GM12878 (cell line): ENCODE measurements at regions not wholly inside any gene's neighbourhood (a gene's known extent, or its start where the extent isn't known, plus 50 kb on each side); places are given as distances from the start of the nearest gene placed in this dataset.

Source experiments
- ATAC-seq: fragments of 200-7000 bp; cut with Tn5 transposase; 3 replicates; pipeline ENCODE4 v1.9.1; 2020; ENCODE audit warnings: mild to moderate bottlenecking, moderate library complexity
- BruUV-seq: library from RNA; stranded (reverse); fragments of 400-500 nt; replicated peaks from 2 replicates; lab custom pipeline; 2021; lab: Mats Ljungman, UMichigan
- CTCF ChIA-PET: fragments of 300-600 bp; sonication (Branson Sonifier 250); formaldehyde crosslinking; extraction: SDS; loops from one replicate; lab custom pipeline; 2021; ENCODE audit warnings: inconsistent platforms; lab: Yijun Ruan, JAX
- POLR2A ChIA-PET: fragments of 350-600 bp; formaldehyde crosslinking; extraction: SDS; loops from one replicate; lab custom pipeline; 2021; ENCODE audit warnings: inconsistent platforms; lab: Charles Lee
- RAD21 ChIA-PET: fragments of 300-600 bp; sonication (Branson Sonifier 250); formaldehyde crosslinking; loops from one replicate; lab custom pipeline; 2023; ENCODE audit warnings: antibody characterized with exemption; ENCODE audit not compliant: unreplicated experiment; lab: Charles Lee
- SMC1A ChIA-PET: fragments of 300-600 bp; sonication (Branson Sonifier 250); formaldehyde crosslinking; loops from one replicate; lab custom pipeline; 2023; ENCODE audit not compliant: unreplicated experiment, uncharacterized antibody; lab: Charles Lee
- DNase-seq: peaks from one replicate; pipeline ENCODE4 v3.0.0-alpha.2; 2011; ENCODE audit warnings: low read depth, low spot score
- FAIRE-seq: peaks from 3 replicates; lab custom pipeline; 2011; peaks lifted over from hg19 to GRCh38; lab: Jason Lieb, UNC
- H2AFZ ChIP-seq: 2 replicates; pipeline ENCODE4 v1.6.0; 2011; ENCODE audit warnings: low read depth, low read length, control low read depth; ENCODE audit not compliant: control insufficient read depth
- H3K27ac ChIP-seq: 2 replicates; pipeline ENCODE4 v1.5.1; 2011; ENCODE audit warnings: control low read depth; ENCODE audit not compliant: control insufficient read depth, insufficient read depth
- H3K27me3 ChIP-seq, 2 experiments: replicated peaks in 1 of 2; 2 replicates each; pipeline versions ENCODE4 v1.6.0 to v1.6.1; 2011; ENCODE audit warnings: low read length in 1 of 2; ENCODE audit not compliant: control insufficient read depth in 2 of 2, insufficient read depth in 2 of 2
- H3K36me3 ChIP-seq, 2 experiments: 2 replicates each; pipeline ENCODE4 v1.5.1; 2011; ENCODE audit warnings: low read length in 1 of 2; ENCODE audit not compliant: control insufficient read depth in 2 of 2, insufficient read depth in 2 of 2
- H3K4me1 ChIP-seq: 2 replicates; pipeline ENCODE4 v1.6.1; 2011; ENCODE audit warnings: mild to moderate bottlenecking, low read length, moderate library complexity, mixed read lengths; ENCODE audit not compliant: control insufficient read depth, insufficient read depth
- H3K4me2 ChIP-seq: 2 replicates; pipeline ENCODE4 v1.6.0; 2011; ENCODE audit warnings: control low read depth; ENCODE audit not compliant: control insufficient read depth, insufficient read depth
- H3K4me3 ChIP-seq: fragments of 200-600 bp; sonication (generic); 2 replicates; pipeline ENCODE4 v1.5.1; 2016
- H3K79me2 ChIP-seq: 2 replicates; pipeline ENCODE4 v1.6.0; 2011; ENCODE audit warnings: low read length; ENCODE audit not compliant: control insufficient read depth, insufficient read depth
- H3K9ac ChIP-seq: 2 replicates; pipeline ENCODE4 v1.8.0; 2011; ENCODE audit warnings: low read length, control low read depth, mixed read lengths; ENCODE audit not compliant: control insufficient read depth, insufficient read depth
- H3K9me3 ChIP-seq: replicated peaks from 3 replicates; pipeline ENCODE4 v1.5.1; 2011; ENCODE audit warnings: mild to moderate bottlenecking, low read length; ENCODE audit not compliant: control insufficient read depth, insufficient read depth
- H4K20me1 ChIP-seq: 2 replicates; pipeline ENCODE4 v1.6.0; 2011; ENCODE audit not compliant: control insufficient read depth, insufficient read depth
- CBX5 ChIP-seq: sonication (generic); IDR thresholded peaks from 2 replicates; pipeline ENCODE4 v1.6.1; 2016; ENCODE audit warnings: low read depth, moderate library complexity, mild to moderate bottlenecking, inconsistent platforms
- EZH2 ChIP-seq: IDR thresholded peaks from 2 replicates; pipeline ENCODE4 v1.6.1; 2012; ENCODE audit warnings: low read depth, mild to moderate bottlenecking, control low read depth, inconsistent platforms, low read length, borderline replicate concordance; ENCODE audit not compliant: control insufficient read depth
- KDM1A ChIP-seq: fragments of 200-600 bp; sonication (generic); IDR thresholded peaks from 2 replicates; pipeline ENCODE4 v1.6.1; 2016; ENCODE audit warnings: borderline replicate concordance
- MYB ChIP-seq: fragments of 150-350 bp; IDR thresholded peaks from 2 replicates; pipeline ENCODE4 v1.6.1; 2014; ENCODE audit warnings: mild to moderate bottlenecking, low read depth, low read length, borderline replicate concordance
- NR2C1 ChIP-seq: fragments of 450-650 bp; IDR thresholded peaks from 2 replicates; pipeline ENCODE4 v1.6.1; 2017; ENCODE audit warnings: antibody characterized with exemption, mild to moderate bottlenecking, moderate library complexity
- NRF1 ChIP-seq: conservative IDR thresholded peaks from 2 replicates; pipeline ENCODE4 v1.6.1; 2011; ENCODE audit warnings: mild to moderate bottlenecking, low read depth, low read length, improper control_type of control experiment
- POLR2A ChIP-seq: IDR thresholded peaks from 2 replicates; pipeline ENCODE4 v1.6.1; 2011; ENCODE audit warnings: low read depth, mild to moderate bottlenecking, low read length
- POLR2AphosphoS2 ChIP-seq: IDR thresholded peaks from 2 replicates; pipeline ENCODE4 v1.6.1; 2011; ENCODE audit warnings: low read depth, mild to moderate bottlenecking, low read length, improper control_type of control experiment, moderate library complexity
- RCOR1 ChIP-seq: conservative IDR thresholded peaks from 2 replicates; pipeline ENCODE4 v1.6.1; 2012; ENCODE audit warnings: low read depth, low read length, improper control_type of control experiment
- RELA ChIP-seq: fragments of 450-650 bp; IDR thresholded peaks from 2 replicates; pipeline ENCODE4 v1.8.0; 2014; ENCODE audit warnings: borderline replicate concordance; ENCODE audit not compliant: partially characterized antibody
- SUZ12 ChIP-seq: fragments of 200-600 bp; sonication (generic); IDR thresholded peaks from one replicate; pipeline ENCODE4 v1.6.1; 2018; ENCODE audit warnings: antibody characterized with exemption, mild to moderate bottlenecking; ENCODE audit not compliant: unreplicated experiment
- ZNF24 ChIP-seq: fragments of 450-650 bp; IDR thresholded peaks from 2 replicates; pipeline ENCODE4 v1.6.1; 2017; ENCODE audit warnings: antibody characterized with exemption, mild to moderate bottlenecking
- WGBS: methylation state at CpG from one replicate; pipeline ENCODE4 v1.1.6; 2016; ENCODE audit warnings: low lambda C conversion rate; ENCODE audit not compliant: insufficient replicate concordance, insufficient coverage; ENCODE audit errors: missing lambda C conversion rate; 5-methylcytosine and 5-hydroxymethylcytosine counted together
- in situ Hi-C: fragments of 300-500 bp; cut with MboI; formaldehyde crosslinking; loops from 9 replicates; pipeline ENCODE4 v1.14.3; 2018; ENCODE audit warnings: mixed read lengths
- intact Hi-C: fragments of 100-400 bp; cut with micrococcal nuclease; formaldehyde crosslinking; loops from one replicate; pipeline ENCODE4 v1.14.2; 2022; ENCODE audit not compliant: unreplicated experiment
- TF ChIP-seq, protein P1 (sequence below): fragments of 450-650 bp; IDR thresholded peaks from 2 replicates; pipeline ENCODE4 v1.6.1; 2017; ENCODE audit warnings: mild to moderate bottlenecking

DNA sequence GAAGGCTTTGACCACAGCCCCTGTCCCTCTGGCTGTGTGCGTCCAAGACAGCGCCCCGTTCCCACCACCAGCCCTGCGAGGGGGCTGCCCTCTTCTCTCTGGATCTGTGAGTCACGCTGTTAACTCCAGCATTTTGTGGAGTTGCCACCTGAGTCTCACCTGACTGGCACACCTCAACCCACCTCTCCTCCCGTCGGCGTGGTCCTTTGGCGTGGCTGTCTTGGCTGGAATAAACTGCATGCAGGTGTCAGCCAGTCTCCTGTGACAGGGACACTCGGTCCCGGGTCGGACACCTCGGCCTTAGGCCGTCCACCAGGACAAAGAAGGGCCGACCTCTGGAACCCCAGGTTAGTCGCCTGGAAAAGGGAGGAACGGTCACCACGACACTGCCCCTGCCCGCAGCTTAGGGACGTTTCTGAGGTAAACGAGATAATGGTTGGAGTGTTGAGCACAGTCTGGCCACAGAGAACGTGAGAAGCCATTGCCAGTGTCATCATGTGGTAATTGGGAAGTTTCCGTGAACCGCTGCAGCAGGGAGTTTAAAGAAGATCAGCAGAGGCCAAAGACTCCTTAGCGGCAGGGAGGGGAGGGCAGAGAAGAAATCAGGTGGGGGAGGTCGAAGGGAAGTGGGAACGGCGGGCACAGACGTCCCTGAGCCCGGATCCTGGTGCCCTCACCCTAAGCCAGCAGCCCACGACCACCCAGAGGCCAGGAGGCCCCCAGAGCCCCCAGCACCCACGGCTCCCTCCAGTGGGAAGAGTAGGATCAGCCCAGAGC is 73.6 kb upstream of the FAM20C start (continued):
- TF ChIP-seq POLR2AphosphoS2 = no peak

DNA sequence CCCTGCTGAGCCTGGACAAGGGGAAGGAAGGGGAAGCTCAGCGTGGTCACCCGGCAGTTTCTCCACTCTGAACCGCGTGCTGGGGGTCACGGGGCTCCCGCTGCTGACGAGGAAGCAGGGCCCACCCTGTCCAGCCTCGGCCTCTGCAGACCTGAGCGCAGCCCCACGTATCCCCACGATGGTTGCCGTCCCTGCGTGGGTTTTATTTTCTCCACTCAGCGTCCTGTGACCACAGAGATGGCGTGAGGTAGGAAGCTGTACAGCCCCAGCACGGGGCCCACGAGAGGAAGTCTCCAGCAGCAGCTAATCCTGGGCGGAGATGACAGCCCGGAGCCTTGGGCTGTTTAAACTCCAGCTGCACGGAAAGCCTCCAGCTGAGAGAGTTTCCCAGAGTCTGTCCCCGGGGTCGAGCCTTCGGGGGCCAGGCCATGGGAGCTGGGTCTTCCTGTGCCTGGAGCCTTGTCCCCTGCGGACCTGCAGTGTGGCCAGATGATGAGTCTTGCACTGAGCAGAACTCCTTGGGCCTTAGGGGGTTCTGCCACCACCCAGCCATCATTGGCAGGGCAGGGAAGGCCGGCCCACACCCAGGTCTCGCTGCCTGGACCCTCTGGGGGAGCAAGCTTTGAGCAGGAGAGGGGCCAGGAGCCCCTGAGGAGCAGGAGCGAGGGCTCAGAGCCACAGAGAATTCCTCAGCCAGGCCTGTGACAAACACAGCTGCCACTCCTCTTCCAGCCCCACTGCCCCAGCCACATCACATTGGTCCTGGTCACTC is 72.8 kb upstream of the FAM20C start:
- intact Hi-C loops (no loop called here), in situ Hi-C loops (no loop called here)
- FAIRE-seq = no peak
- H3K36me3 ChIP-seq = no peaks in the 10 kb centered on the region
- no peaks in the 10 kb centered on the region for H3K27me3 ChIP-seq
- ChIA-PET CTCF (no interaction called here), SMC1A (no interaction called here), RAD21 (no interaction called here)
- H3K4me1 ChIP-seq = no peaks in the 10 kb centered on the region
- H3K9ac ChIP-seq = no peak overlapping the region
- DNase-seq = no peak
- no TSS peak for BruUV-seq
- 23% methylated on average over 27 of the region's 27 CpGs for WGBS
- no peak overlapping the region for H3K4me2 ChIP-seq
- H4K20me1 ChIP-seq = no peaks in the 10 kb centered on the region
- TF ChIP-seq POLR2A (no peak), ZNF24 (no peak), NRF1 (no peak), NR2C1 (no peak), MYB (no peak), RELA (no peak), RCOR1 (no peak), SUZ12 (no peak), KDM1A (no peak), CBX5 (no peak), EZH2 (no peak)
- TF ChIP-seq, protein P1, sequence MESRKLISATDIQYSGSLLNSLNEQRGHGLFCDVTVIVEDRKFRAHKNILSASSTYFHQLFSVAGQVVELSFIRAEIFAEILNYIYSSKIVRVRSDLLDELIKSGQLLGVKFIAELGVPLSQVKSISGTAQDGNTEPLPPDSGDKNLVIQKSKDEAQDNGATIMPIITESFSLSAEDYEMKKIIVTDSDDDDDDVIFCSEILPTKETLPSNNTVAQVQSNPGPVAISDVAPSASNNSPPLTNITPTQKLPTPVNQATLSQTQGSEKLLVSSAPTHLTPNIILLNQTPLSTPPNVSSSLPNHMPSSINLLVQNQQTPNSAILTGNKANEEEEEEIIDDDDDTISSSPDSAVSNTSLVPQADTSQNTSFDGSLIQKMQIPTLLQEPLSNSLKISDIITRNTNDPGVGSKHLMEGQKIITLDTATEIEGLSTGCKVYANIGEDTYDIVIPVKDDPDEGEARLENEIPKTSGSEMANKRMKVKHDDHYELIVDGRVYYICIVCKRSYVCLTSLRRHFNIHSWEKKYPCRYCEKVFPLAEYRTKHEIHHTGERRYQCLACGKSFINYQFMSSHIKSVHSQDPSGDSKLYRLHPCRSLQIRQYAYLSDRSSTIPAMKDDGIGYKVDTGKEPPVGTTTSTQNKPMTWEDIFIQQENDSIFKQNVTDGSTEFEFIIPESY = no peak
- TF ChIP-seq, all 136 proteins: peak for 0
- no peak overlapping the region for H2AFZ ChIP-seq
- no peaks in the 10 kb centered on the region; the same call in 2 of the 3 replicates for H3K9me3 ChIP-seq
- POLR2A ChIA-PET = no interaction called here
- no peak for ATAC-seq
- H3K27ac ChIP-seq = no peak overlapping the region
- no peak overlapping the region for H3K4me3 ChIP-seq
- no peaks in the 10 kb centered on the region for H3K79me2 ChIP-seq
